K562 (cell line): ENCODE measurements at regions not wholly inside any gene's neighbourhood (a gene's known extent, or its start where the extent isn't known, plus 50 kb on each side); places are given as distances from the start of the nearest gene placed in this dataset.

Source experiments
- ATAC-seq: fragments of 200-7000 bp; cut with Tn5 transposase; 3 replicates; pipeline ENCODE4 v1.9.1; 2020; ENCODE audit warnings: moderate library complexity
- BruUV-seq: library from RNA; stranded (reverse); fragments of 400-500 nt; replicated peaks from 2 replicates; lab custom pipeline; 2021; lab: Mats Ljungman, UMichigan
- CTCF ChIA-PET: fragments of 300-600 bp; formaldehyde crosslinking; extraction: SDS; loops from one replicate; lab custom pipeline; 2021; ENCODE audit warnings: low intra/inter-chr PET ratio; lab: Yijun Ruan, JAX
- POLR2A ChIA-PET: fragments of 300-600, 350-650 bp; sonication (Branson Sonifier 250); formaldehyde crosslinking; extraction: SDS; loops from one replicate; lab custom pipeline; 2021; ENCODE audit warnings: antibody characterized with exemption, inconsistent platforms; lab: Yijun Ruan, JAX
- DNase-seq, 4 experiments: peaks; one replicate each; pipeline versions ENCODE4 v3.0.0 to v3.0.0-alpha.2; 2011 to 2018; ENCODE audit warnings: low spot score in 3 of 4, mixed read lengths in 3 of 4; ENCODE audit errors: extremely low read depth in 1 of 4
- FAIRE-seq: peaks from 2 replicates; lab custom pipeline; 2011; peaks lifted over from hg19 to GRCh38; lab: Jason Lieb, UNC
- H2AFZ ChIP-seq: 2 replicates; pipeline ENCODE4 v1.6.0; 2011; ENCODE audit warnings: low read depth, low read length, control low read depth, inconsistent platforms
- H3K27ac ChIP-seq: fragments of 200-600 bp; 3 replicates; pipeline ENCODE4 v1.8.0; 2011; ENCODE audit warnings: low read depth, mild to moderate bottlenecking, control low read depth, inconsistent platforms, low read length, moderate library complexity, mixed read lengths; ENCODE audit errors: extremely low read depth
- H3K27me3 ChIP-seq, 2 experiments: fragments of 300-600 bp in 1 of 2; 2 replicates in 1 of 2; 3 replicates in 1 of 2; pipeline versions ENCODE4 v1.6.0 to v1.8.0; 2011; ENCODE audit warnings: inconsistent platforms in 2 of 2, low read length in 2 of 2, mild to moderate bottlenecking in 1 of 2, mixed read lengths in 1 of 2, moderate library complexity in 1 of 2; ENCODE audit not compliant: control insufficient read depth in 2 of 2, insufficient read depth in 2 of 2
- H3K36me3 ChIP-seq: fragments of 300-600 bp; 3 replicates; pipeline ENCODE4 v1.8.0; 2011; ENCODE audit warnings: mild to moderate bottlenecking, low read length, inconsistent platforms; ENCODE audit not compliant: control insufficient read depth, insufficient read depth
- H3K4me1 ChIP-seq, 2 experiments: fragments of 200-600 bp in 1 of 2; replicated peaks in 1 of 2; 2 replicates in 1 of 2; 3 replicates in 1 of 2; pipeline versions ENCODE4 v1.5.1 to v1.8.0; 2011; ENCODE audit warnings: inconsistent platforms in 2 of 2, low read length in 2 of 2, mild to moderate bottlenecking in 1 of 2, mixed read lengths in 1 of 2, moderate library complexity in 1 of 2; ENCODE audit not compliant: control insufficient read depth in 2 of 2, insufficient read depth in 2 of 2
- H3K4me2 ChIP-seq: 2 replicates; pipeline ENCODE4 v1.6.1; 2011; ENCODE audit warnings: low read length, control low read depth, inconsistent platforms, mixed read lengths; ENCODE audit not compliant: insufficient read depth
- H3K4me3 ChIP-seq: fragments of 200-600 bp; sonication (generic), shearing (Covaris generic); 2 replicates; pipeline ENCODE4 v1.5.1; 2016; ENCODE audit warnings: control low read depth, inconsistent platforms
- H3K79me2 ChIP-seq: fragments of 200-600 bp; 3 replicates; pipeline ENCODE4 v1.8.0; 2011; ENCODE audit warnings: low read length, inconsistent platforms; ENCODE audit not compliant: control insufficient read depth, insufficient read depth
- H3K9ac ChIP-seq, 2 experiments: 2 replicates each; pipeline versions ENCODE4 v1.6.0 to v1.6.1; 2011; ENCODE audit warnings: low read depth in 2 of 2, low read length in 2 of 2, control low read depth in 1 of 2, inconsistent platforms in 1 of 2, mild to moderate bottlenecking in 1 of 2, mixed read lengths in 1 of 2; ENCODE audit not compliant: insufficient read depth in 1 of 2
- H3K9me1 ChIP-seq: one replicate; pipeline ENCODE4 v1.6.0; 2011; ENCODE audit warnings: inconsistent platforms, mild to moderate bottlenecking, low read length, moderate library complexity; ENCODE audit not compliant: control insufficient read depth, insufficient read depth
- H3K9me3 ChIP-seq: replicated peaks from 2 replicates; pipeline ENCODE4 v1.5.1; 2011; ENCODE audit warnings: low read depth, low read length, inconsistent platforms; ENCODE audit not compliant: control insufficient read depth, insufficient read depth
- H4K20me1 ChIP-seq: replicated peaks from 2 replicates; pipeline ENCODE4 v1.6.1; 2011; ENCODE audit warnings: low read length, inconsistent platforms, mixed read lengths; ENCODE audit not compliant: control insufficient read depth, insufficient read depth
- ZNF24 ChIP-seq: fragments of 450-650 bp; IDR thresholded peaks from 2 replicates; pipeline ENCODE4 v1.6.1; 2016
- ZNF592 ChIP-seq: fragments of 450-650 bp; IDR thresholded peaks from 2 replicates; pipeline ENCODE4 v1.6.1; 2017; ENCODE audit warnings: antibody characterized with exemption, mild to moderate bottlenecking
- WGBS: fragments of 100-300 bp; shearing (Covaris generic); methylation state at CpG from one replicate; pipeline ENCODE4 v1.1.6; 2016; ENCODE audit warnings: low coverage, mixed read lengths; ENCODE audit not compliant: insufficient coverage; ENCODE audit errors: missing lambda C conversion rate; 5-methylcytosine and 5-hydroxymethylcytosine counted together
- in situ Hi-C: fragments of 300-500 bp; cut with MboI; formaldehyde crosslinking; loops from 4 replicates; pipeline ENCODE4 v1.15.0; 2018; ENCODE audit warnings: inconsistent platforms, mixed read lengths
- intact Hi-C: fragments of 100-400 bp; cut with micrococcal nuclease; formaldehyde crosslinking; loops from 2 replicates; pipeline ENCODE4 v1.14.2; 2022

- DNase-seq, result no peak
- Histone ChIP-seq H3K27me3 (no peaks in the 10 kb centered on the region), H3K36me3 (no peaks in the 10 kb centered on the region), H3K9me3 (no peaks in the 10 kb centered on the region), H3K27ac (no peak overlapping the region), H3K4me1 (no peaks in the 10 kb centered on the region), H2AFZ (no peak overlapping the region), H3K9me1 (no peaks in the 10 kb centered on the region), H3K79me2 (no peaks in the 10 kb centered on the region), H3K4me2 (no peak overlapping the region), H4K20me1 (no peaks in the 10 kb centered on the region), H3K4me3 (no peak overlapping the region), H3K9ac (no peak overlapping the region)
- intact Hi-C loops, result loop anchor here (10.0 kb wide), 2 partner anchors 62 to 1352 kb away; no protein-coding TSS in a partner anchor
- no peak for ATAC-seq
- no TSS peak for BruUV-seq
- peak; percentile 84 for TF ChIP-seq ZNF24
- no peak for TF ChIP-seq ZNF592
- ChIA-PET CTCF (interaction anchor here (0.7 kb wide), 1 partner anchor 17 kb away, joined by 4 read pairs; no protein-coding TSS in a partner anchor), POLR2A (interaction anchor here (0.6 kb wide), 2 partner anchors 19 to 227 kb away, joined by 3 read pairs; no protein-coding TSS in a partner anchor)
- peak; percentile 56 for FAIRE-seq
- in situ Hi-C loops, result no loop called here
- WGBS, result 3% methylated on average over 4 of the region's 4 CpGs
Measured at GRCh38 chr18:24543086-24543794, 82.8 kb downstream of the HRH4 start.
